HG03565 (cell line): ENCODE measurements at regions not wholly inside any gene's neighbourhood (a gene's known extent, or its start where the extent isn't known, plus 50 kb on each side); places are given as distances from the start of the nearest gene placed in this dataset.
"Not testable (repeated sequence)": the region's sequence is repeated elsewhere in the genome, so short reads cannot be mapped to it uniquely, and the experiment has no call there.

Source experiments
- ATAC-seq: cut with Tn5 transposase; IDR thresholded peaks from one replicate; pipeline ENCODE4 v1.9.1; 2021; ENCODE audit warnings: mild to moderate bottlenecking, moderate library complexity; ENCODE audit not compliant: unreplicated experiment

DNA sequence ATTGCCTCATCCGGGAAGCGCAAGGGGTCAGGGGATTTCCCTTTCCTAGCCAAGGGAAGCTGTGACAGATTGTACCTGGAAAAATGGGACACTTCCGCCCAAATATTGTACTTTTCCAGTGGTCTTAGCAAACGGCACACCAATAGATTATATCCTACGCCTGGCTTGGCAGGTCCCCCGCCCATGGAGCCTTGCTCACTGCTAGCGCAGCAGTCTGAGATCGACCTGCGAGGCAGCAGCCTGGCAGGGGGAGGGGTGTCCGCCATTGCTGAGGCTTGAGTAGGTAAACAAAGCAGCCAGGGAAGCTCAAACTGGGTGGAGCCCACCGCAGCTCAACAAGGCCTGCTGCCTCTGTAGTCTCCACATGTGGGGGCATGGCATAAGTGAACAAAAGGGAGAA, 1075.4 kb upstream of the GOT2 start:
- not testable (repeated sequence) for ATAC-seq

DNA sequence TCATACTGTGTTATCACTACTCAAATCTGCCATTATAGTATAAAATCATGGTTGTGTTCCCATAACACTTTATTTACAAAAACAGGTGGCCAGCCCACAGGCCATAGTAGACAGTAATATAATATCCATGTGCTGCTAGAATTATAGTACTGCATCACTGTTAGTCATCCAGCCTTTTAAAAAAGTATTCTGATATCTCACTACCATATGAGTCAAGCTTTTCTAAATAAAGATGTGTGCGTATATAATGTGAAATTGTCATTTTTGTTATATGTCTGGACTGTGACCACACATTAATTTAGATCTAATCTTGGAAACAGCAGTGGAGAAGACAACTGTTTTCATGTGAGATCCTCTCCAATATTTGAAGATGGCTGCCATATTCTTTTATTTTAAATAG, 1049.1 kb upstream of the GOT2 start:
- no peak for ATAC-seq

DNA sequence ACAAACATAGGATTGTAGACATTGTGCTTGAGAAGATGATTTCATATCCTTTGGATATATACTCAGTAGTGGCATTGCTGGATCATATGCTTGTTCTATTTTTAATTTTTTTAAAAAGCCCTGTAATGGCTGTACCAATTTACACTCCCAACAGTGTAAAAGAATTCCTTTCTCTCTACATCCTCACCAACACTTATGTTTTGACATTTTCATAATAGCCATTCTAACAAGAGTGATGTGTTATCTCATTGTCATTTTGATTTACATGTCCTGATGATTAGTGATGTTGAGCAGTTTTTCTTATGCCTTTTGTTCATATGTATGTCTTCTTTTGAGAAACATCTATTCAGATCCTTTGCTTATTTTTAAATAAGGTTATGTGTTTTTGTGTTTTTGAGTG, 1039.2 kb upstream of the GOT2 start:
- no peak for ATAC-seq

DNA sequence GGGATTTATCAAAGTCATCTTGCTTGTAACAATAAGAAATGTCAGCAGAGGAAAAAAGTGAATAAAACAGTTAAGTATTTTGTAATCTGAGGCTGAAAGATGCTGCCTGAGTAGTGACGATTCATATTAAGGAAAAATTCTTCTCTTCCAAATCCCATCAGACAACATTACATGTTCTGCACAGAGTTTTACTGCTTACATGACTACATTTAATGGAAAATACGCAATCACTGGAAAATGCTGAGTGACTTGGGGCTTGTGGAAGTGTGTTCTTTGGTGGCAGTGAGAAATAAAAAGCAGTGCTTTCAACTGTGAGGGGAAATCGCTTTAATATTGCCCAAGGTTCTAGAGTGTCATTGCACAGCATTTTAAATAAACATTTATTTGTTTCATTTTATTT, 1025.2 kb upstream of the GOT2 start:
- no peak for ATAC-seq

DNA sequence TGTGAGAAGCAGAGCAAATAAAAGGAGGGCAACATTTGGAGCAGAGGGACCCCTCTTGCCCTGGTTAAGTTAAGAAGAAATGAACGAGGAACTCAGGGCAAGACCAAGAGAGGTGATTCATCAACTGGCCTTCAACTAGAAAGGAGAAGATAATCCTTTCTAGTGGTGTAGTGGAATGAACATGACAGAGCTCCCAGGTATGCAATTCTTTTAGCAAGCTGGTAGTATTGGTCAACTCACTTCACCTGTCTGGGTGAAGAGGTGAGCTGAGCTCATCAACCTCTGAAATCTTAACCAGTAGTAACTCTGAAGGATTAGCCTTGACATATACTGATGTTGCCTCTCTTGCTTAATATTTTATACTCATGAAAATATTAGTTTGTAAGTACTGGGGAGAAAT, 1024.7 kb upstream of the GOT2 start:
- ATAC-seq: no peak

DNA sequence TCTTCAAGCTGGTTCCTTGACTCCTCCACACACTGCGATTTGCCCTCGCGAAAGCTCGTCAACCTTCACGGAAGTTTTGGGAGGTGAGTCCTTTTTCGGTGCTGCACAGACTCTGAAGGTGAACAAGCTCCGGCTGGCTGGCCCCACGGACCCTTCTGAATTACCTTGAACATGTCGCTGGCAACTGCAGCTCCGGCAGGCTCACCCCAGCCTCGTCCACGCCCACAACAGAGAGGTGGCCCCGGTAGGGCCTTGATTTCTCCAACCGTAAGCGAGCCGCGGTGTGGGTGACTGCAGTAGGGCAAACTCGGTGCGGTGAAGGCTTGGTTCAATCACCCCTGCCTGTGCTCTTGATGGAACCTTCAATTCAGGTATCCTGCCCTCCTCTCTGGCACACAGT, 1020.7 kb upstream of the GOT2 start:
- no peak for ATAC-seq

DNA sequence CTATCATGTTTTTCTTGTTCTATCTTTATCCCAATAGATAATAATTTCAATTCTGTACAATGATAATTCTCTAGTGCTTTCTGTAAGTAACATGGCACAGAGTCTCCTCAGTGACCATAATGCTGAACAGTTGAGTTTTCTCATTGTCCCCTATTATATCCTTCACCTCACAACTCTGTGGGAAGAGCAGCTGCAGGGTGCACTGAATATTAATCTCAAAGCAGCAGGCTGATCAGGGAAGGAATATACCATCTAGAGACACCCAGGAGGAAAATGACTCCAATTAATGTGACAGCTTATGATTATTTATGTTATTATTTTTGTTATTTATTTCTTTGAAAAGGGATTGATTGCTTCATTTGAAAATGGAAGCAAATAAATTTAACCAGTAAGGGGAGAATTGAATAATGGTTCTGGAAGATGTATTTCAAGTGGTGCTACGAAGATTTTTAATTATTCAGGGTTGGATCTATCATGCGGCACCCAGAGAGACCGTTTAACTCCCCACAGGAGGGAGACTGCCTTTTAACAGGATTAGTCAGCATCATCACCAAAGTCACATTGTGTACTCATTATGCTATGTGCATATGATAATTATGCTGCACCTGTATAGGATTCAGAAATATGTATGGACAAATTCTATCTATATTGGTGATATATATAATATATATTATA, 1015.7 kb upstream of the GOT2 start:
- no peak for ATAC-seq

DNA sequence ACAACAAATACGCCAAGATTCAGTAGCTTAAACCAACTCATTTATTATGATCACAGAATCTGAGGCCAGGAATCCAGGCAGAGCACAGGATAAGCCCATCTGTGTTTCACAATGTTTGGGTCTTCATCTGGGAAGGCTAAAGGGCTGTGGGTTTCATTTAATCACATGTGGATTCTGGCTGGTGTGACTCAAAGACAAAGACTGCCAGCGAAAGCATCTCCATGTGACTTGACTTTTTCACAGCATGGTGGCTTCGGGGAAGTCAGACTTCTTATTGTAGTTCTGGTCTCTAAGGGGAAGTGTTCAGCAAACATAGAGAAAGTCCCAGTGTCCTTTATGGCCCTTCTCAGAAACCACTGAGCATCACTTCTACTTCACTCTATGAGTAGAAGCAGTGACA, 1014.4 kb upstream of the GOT2 start:
- ATAC-seq: no peak

DNA sequence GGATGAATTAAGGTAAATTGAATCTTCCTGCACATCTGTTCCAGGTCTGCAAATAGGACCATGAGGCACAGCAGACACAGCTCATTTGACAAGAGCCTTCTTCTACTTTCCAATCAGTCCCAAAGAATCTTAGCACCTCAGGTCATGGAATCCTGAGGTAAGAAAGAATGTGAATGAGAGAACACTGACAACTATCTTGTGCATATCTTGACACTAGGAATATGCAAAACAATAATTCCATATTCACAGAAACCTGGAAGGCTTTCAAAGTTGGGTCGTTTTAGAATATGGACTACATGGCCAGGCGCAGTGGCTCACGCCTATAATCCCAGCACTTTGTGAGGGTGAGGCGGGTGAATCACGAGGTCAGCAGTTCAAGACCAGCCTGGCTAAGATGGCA, 1009.4 kb upstream of the GOT2 start:
- ATAC-seq: no peak

DNA sequence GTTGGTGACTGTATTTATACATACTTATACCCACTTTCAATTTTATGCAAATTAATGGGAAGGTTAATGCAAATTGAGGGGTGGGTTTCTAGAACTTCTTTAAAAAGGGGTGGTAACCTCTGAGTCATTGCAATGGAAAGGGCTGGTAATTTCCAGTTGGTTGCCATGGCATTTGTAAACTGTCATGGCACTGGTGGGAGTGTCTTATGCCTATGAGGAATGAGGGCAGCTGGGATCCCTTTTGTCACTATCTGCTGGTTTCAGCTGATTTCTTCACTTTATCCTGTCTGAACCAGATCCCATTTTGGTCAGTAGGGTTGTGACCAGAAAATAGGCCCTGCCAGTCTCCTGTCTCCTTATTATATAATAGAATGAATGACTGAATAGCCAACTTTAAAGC, 1006.7 kb upstream of the GOT2 start:
- no peak for ATAC-seq

DNA sequence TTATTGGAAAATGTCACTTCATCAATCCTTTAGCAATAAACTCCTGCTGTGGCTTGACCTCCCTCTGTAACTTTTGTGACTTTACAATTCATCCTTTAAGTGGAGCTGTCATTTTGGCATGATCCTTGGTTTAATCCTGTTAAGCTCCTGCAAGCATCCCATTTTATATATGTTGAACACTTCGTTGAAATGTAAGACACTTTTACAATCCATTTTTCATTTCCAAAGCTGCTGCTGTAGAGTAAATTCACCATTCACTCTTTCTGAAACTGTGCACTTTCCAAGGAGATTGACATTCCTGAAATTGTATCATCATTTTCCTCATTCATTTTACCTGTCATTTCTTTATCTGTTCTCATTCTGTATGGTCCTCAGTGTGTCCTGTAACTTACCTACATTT, 1003.2 kb upstream of the GOT2 start:
- ATAC-seq: no peak

DNA sequence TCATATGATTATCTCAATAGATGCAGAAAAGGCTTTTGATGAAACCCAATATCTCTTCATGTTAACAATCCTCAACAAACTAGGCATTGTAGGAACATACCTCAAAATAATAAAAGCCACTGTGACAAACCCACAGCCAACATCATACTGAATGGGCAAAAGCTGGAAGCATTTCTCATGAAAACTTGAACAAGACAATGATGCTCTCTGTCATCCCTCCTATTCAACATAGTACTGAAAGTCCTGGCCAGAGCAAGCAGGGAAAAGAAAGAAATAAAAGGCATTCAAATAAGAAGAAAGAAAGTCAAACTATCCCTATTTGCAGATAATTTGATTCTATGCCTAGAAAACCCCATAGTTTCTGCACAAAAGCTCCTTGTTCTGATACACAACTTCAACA, 999.2 kb upstream of the GOT2 start:
- no peak for ATAC-seq

DNA sequence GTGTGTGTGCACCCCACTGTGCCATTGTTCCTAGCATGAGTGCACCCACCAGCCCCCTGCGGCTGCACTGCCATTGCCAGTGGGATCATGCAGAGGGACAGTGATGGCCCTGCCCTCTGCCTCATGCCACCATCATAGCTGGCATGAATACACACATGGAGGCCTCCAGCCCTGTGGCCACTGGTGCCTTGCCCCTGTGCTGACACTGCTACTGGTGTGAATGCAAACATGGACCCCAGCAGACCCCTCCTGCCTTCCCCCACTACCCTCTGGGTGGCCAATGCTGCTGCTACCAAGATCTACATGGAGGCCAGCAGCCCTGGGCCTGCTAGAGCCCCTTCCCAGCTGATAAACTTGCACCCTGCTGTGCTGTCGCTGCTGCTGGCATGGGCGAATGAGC, 995.5 kb upstream of the GOT2 start:
- ATAC-seq: no peak

DNA sequence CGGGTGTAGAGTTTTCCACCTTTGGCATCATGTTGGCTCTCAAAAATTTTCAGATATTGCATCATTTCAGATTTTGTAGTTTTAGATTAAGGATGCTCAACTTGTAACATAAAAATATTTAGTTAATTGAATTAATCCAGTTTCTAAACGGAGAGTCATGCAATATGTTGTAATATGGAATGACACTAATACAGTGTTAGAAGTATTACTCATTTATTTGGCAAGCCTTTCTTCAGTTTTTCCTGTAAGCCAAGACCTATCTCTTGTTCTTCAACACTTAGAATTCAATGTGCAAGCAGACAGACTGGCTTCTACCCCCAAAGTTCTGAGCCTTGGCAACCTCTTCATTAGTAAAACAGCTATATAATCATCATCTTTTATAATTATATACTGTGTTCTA, 985.0 kb upstream of the GOT2 start:
- ATAC-seq: no peak

DNA sequence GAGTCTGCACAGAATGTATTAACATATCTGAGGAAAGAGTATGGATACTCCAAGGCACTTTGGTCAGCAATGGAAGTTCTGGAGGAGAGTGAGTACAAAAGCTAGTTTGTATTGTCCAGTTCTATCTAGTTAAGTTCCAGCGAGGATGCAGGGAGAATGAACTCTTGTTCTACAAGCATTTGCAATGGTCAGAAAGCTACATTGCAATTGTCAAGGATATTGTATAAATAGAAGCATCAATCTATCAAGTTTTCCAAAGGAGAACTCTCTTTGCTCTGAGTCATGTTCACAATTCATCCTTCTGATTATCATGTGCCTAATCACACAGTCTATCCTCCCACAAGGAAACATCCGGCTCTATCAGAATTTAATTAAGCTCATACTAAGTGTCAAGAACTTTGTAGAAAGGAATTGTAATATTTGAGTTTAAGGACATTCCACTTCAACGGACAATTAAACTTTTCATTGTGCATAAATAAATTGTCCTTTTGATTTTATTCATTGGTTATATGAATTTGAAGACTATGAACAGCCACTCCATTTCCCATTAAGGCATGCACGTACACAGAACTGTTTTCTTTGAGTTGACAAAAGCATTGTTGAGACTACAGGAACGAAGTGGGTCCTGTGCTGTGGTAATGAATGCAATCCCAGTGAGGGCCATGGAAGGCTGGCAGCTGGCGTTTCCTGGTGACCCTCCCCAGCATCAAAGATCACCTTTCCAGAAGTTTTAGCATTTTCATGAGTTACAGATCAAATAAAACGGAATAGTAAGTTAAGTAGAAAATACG, 973.5 kb upstream of the GOT2 start:
- no peak for ATAC-seq

DNA sequence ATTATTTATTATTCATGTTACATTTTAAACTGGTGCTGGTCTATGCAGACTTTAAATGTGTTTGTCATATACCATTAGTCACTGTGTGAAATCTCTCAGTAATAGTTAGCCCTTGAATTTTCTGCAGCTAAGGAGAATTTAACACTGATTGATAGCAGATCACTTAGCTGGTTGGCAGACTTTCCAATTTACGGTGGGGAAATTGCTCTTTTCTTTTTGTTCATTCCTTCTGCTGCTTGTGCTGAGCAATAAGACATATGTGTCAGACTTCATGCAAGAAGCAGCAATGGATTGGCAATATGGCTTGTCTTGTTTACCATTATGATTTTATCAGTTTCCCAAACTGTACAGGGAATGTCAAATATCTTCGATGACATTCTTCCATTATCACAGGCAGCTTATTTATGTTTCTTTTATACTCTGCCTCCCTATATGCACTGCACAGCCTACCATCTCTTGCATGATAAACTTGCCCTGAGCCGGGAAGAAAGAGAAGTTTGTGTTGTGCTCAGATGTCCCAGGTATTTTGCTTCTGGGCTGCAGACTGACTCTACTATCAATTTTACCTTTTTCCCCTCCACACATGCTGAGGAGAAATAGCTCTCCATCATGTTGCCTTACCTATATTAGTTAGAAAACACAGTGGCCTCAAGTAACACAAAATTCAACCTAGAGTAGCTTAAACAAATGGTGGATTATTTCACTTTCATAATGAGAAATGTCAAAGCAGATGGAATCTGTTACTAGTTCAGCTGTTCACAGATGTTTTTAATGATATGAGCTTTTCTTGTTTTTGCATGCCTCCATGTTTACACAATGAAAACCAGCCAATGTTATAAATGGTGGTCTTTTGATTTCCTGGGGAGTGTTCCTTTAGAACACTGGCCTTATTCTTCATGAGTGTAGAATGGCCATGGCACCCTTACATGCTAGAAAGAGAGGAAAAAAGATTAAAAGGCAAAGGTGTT, 968.1 kb upstream of the GOT2 start:
- ATAC-seq: no peak

DNA sequence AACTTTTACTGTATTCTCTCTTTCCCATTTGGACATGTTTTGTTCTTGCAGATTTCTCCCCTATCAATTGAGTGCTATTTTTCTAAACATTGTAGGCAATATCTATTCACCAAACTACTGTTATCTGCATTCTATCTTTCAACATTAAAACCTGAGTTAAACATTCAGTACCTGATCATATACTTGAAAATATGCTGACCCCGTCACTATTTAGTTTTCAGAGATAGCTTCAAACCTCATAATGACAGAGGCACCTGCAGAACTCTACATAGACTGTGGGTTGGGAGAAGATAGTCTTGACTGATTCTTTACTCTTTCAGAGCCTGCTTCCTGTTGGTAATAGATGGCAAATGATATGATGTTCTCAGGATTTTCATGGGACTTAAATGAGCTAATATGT, 965.7 kb upstream of the GOT2 start:
- no peak for ATAC-seq

DNA sequence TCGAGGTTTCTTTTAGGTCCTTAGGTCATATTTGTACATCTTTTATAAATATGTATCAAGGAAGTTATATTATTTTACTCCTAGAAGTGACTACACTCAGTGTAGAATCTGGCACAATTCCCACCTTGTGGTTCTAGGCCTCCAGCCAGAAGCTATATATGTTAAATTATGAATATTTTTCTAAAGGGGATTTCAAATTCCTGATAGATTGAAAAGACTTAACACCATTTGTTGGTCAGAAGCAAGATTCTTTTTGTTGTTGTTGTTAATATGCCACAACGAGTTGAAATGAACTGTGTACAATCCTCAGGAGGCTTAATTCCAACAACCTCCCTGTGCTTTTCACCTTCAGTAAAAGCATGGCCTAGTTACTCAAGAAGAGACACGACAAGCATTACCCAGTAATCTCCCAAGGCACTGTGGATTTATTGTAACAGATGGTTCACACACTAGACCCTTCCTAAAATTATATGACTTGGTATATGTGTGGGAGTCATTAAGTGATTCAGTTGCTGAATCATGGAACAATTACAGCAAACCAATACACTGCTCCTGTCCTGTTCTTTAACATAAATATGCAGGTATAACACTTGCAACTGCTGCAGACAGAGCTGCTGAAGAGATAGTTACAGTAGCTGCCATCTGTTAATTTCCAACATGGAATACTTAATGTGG, 964.4 kb upstream of the GOT2 start:
- ATAC-seq: no peak

DNA sequence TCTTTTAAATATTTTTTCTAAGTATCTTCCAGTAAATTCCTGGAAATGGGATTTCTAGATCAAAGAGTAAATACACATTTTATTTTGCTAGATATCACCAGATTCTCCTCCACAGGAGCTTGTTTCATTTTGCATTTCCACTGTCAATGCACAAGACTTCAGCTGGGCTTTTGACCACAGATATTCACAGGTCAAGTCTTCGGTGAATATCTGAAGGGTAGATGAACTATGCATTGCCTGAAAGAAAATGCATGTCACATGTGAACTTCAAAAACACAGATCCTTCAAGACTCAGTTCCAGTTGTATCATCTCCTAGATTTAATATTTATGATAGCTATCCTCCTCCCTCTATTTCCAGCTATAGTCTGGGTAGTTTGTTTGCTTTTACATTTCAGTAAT, 963.6 kb upstream of the GOT2 start:
- ATAC-seq: no peak

DNA sequence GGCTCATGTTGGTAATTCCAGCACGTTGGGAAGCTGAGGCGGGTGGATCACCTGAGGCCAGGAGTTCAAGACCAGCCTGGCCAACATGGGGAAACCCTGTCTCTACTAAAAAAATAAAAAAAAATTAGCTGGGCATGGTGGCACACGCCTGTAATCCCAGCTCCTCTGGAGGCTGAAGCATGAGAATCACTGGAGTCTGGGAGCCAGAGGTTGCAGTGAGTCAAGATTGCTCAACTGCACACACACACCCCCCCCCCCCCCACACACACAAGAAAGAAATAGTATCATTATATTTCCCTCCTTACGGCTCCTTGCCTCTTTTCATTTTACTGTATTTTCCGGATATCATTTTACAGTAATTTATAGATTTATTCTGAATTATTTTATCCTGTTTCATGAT, 963.1 kb upstream of the GOT2 start:
- ATAC-seq: no peak

DNA sequence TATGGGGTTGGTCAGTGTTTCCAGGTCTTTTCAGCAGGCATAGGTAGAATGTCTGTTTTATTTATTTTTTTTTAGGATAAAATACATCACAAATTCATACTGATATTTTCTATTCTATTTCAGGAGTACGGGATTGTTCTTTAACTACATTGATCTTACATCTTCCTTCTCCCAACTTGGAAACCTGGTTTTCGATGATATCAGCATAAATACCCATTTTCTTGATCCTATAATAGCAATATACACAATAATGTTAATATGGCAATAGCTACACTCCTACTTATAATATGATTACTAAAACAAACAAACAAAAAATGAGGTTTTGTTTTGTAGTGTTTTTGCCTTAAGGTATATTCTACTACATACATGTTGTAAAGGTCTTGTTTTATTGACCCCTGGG, 962.4 kb upstream of the GOT2 start:
- ATAC-seq: no peak
